ENCODE measurements at regions not wholly inside any gene's neighbourhood (a gene's known extent, or its start where the extent isn't known, plus 50 kb on each side); places are given as distances from the start of the nearest gene placed in this dataset.

DNA sequence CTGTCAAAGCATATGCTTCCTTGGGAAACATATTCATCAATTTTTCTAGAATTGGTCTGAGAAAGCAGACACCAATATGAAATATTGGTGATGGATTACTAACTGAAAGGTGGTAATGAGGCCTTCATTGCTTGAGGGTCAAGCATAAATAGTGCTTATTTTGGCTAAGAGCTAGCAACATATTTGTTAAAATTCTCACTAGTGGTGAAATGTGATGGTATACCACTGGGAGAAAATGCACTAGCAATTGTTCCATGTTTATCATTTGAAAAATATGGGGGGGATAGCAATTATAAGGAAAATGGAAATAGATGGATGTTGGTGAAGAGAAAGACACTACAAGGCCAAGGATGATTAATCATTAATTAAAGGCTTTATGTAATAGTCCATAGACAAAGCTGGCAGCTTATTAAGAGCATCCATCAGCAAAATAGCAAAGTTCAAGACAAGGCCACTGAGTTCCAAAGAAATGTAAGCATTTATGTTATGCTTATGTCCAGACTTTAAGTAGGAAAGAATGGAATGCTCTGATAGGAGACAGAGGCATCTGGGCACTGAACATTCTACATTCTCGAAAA is 253.7 kb upstream of the PRDM9 start:
- TF ChIP-seq, protein P1, sequence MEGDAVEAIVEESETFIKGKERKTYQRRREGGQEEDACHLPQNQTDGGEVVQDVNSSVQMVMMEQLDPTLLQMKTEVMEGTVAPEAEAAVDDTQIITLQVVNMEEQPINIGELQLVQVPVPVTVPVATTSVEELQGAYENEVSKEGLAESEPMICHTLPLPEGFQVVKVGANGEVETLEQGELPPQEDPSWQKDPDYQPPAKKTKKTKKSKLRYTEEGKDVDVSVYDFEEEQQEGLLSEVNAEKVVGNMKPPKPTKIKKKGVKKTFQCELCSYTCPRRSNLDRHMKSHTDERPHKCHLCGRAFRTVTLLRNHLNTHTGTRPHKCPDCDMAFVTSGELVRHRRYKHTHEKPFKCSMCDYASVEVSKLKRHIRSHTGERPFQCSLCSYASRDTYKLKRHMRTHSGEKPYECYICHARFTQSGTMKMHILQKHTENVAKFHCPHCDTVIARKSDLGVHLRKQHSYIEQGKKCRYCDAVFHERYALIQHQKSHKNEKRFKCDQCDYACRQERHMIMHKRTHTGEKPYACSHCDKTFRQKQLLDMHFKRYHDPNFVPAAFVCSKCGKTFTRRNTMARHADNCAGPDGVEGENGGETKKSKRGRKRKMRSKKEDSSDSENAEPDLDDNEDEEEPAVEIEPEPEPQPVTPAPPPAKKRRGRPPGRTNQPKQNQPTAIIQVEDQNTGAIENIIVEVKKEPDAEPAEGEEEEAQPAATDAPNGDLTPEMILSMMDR (IDR thresholded peaks at IDR 0.05; ENCODE audit: insufficient read depth, low read length, poor library complexity, severe bottlenecking), result no peak
- no peak for TF ChIP-seq EZH2phosphoT487 (conservative IDR thresholded peaks at IDR 0.05; ENCODE audit: low read length)

Data from SU-DHL-6 (cell line).